GM21576 (cell line): ENCODE measurements at regions not wholly inside any gene's neighbourhood (a gene's known extent, or its start where the extent isn't known, plus 50 kb on each side); places are given as distances from the start of the nearest gene placed in this dataset.
"Not testable (repeated sequence)": the region's sequence is repeated elsewhere in the genome, so short reads cannot be mapped to it uniquely, and the experiment has no call there.

Source experiments
- ATAC-seq: cut with Tn5 transposase; IDR thresholded peaks from one replicate; pipeline ENCODE4 v1.9.1; 2021; ENCODE audit warnings: mild to moderate bottlenecking, moderate library complexity; ENCODE audit not compliant: unreplicated experiment

GRCh38 chr6:67686225-67686624 lies 948.9 kb upstream of the ADGRB3 start:
- not testable (repeated sequence) for ATAC-seq

GRCh38 chr6:67683960-67684359 lies 951.1 kb upstream of the ADGRB3 start:
- no peak for ATAC-seq

GRCh38 chr6:67680297-67680932 lies 954.7 kb upstream of the ADGRB3 start:
- ATAC-seq = no peak

- no peak for ATAC-seq
Observed at GRCh38 chr6:67679566-67680296, 955.4 kb upstream of the ADGRB3 start.

GRCh38 chr6:67676892-67677291 lies 958.2 kb upstream of the ADGRB3 start:
- ATAC-seq = no peak

GRCh38 chr6:67667637-67668422 lies 967.3 kb upstream of the ADGRB3 start:
- no peak for ATAC-seq

GRCh38 chr6:67666177-67666964 lies 968.7 kb upstream of the ADGRB3 start:
- ATAC-seq = no peak

- no peak for ATAC-seq
Observed at GRCh38 chr6:67664942-67665341, 970.1 kb upstream of the ADGRB3 start.

GRCh38 chr6:67663105-67663895 lies 971.8 kb upstream of the ADGRB3 start:
- no peak for ATAC-seq

- no peak for ATAC-seq
Observed at GRCh38 chr6:67653561-67653960, 981.5 kb upstream of the ADGRB3 start.

GRCh38 chr6:67646550-67646949 lies 988.5 kb upstream of the ADGRB3 start:
- no peak for ATAC-seq

- ATAC-seq = no peak
Observed at GRCh38 chr6:67643281-67643680, 991.8 kb upstream of the ADGRB3 start.

GRCh38 chr6:67642582-67642981 lies 992.5 kb upstream of the ADGRB3 start:
- no peak for ATAC-seq

- ATAC-seq = no peak
Observed at GRCh38 chr6:67640484-67640883, 994.6 kb upstream of the ADGRB3 start.

GRCh38 chr6:67639161-67639560 lies 995.9 kb upstream of the ADGRB3 start:
- no peak for ATAC-seq

- ATAC-seq = no peak
Observed at GRCh38 chr6:67634199-67634598, 1000.9 kb upstream of the ADGRB3 start.

GRCh38 chr6:67633058-67633457 lies 1002.0 kb upstream of the ADGRB3 start:
- ATAC-seq = no peak

GRCh38 chr6:67630146-67630545 lies 1004.9 kb upstream of the ADGRB3 start:
- no peak for ATAC-seq

GRCh38 chr6:67629258-67629657 lies 1005.8 kb upstream of the ADGRB3 start:
- ATAC-seq = no peak

- ATAC-seq = no peak
Observed at GRCh38 chr6:67615796-67616195, 1019.3 kb upstream of the ADGRB3 start.
